ENCODE measurements at regions not wholly inside any gene's neighbourhood (a gene's known extent, or its start where the extent isn't known, plus 50 kb on each side); places are given as distances from the start of the nearest gene placed in this dataset.

DNA sequence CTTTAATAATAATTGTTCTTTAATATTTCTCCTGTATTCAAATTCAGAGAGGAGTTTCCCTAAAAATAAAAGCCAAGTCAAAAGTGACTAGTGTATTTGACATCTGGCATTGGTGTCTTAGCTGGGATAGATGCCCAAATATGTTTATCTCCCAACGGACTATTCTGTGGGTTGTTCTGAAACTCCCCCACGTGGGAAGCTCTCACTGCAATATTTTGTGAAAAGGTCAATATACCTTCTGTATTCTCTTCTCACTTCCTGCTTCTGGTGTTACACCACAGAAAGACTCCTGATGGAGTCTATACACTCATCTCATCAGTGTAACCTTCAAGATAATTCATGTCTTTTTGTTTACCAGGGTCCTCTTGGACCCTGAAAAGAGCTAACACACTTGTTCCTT is 2052.8 kb upstream of the TENM3 start:
- Histone ChIP-seq H3K4me2 (ENCODE audit: control insufficient read depth, insufficient read depth) (no peak overlapping the region), H2AFZ (ENCODE audit: control insufficient read depth, low read depth, low read length) (peak overlapping the region; percentile 25), H4K20me1 (ENCODE audit: control insufficient read depth, insufficient read depth) (no peaks in the 10 kb centered on the region), H3K36me3 (ENCODE audit: control insufficient read depth in 2 of 2, insufficient read depth in 2 of 2, low read length in 1 of 2) (no peaks in the 10 kb centered on the region), H3K9me3 (replicated peaks; ENCODE audit: control insufficient read depth, insufficient read depth, low read length) (no peaks in the 10 kb centered on the region; the same call in 1 of the 3 replicates), H3K9ac (ENCODE audit: control insufficient read depth, insufficient read depth, low read length) (no peak overlapping the region), H3K27ac (ENCODE audit: control insufficient read depth, insufficient read depth) (peak overlapping the region; percentile 43; the same call in 1 of the 2 replicates), H3K4me1 (ENCODE audit: control insufficient read depth, insufficient read depth, low read length) (no peaks in the 10 kb centered on the region), H3K79me2 (ENCODE audit: control insufficient read depth, insufficient read depth, low read length) (no peaks in the 10 kb centered on the region), H3K27me3 (replicated peaks in 1 of 2; ENCODE audit: control insufficient read depth in 2 of 2, insufficient read depth in 2 of 2, low read length in 1 of 2) (no peaks in the 10 kb centered on the region), H3K4me3 (no peak overlapping the region)
- ChIA-PET POLR2A (no interaction called here), SMC1A (ENCODE audit: uncharacterized antibody, unreplicated experiment) (interaction anchor here (1.2 to 2.0 kb wide), 4 partner anchors 10 to 27 kb away, joined by 3 to 8 read pairs (median 4); no protein-coding TSS in a partner anchor), RAD21 (ENCODE audit: unreplicated experiment) (interaction anchor here (0.6 to 1.4 kb wide), 3 partner anchors 13 to 56 kb away, joined by 3 read pairs; no protein-coding TSS in a partner anchor), CTCF (no interaction called here)
- DNase-seq (ENCODE audit: low read depth, low spot score), result peak; percentile 48
- no peak for FAIRE-seq
- in situ Hi-C loops (cut with MboI) (no loop called here), intact Hi-C loops (cut with micrococcal nuclease; ENCODE audit: unreplicated experiment) (no loop called here)
- 6% methylated on average over 2 of the region's 2 CpGs for WGBS (ENCODE audit: insufficient coverage, insufficient replicate concordance, low lambda C conversion rate, missing lambda C conversion rate)
- BruUV-seq (replicated peaks), result no TSS peak
- ATAC-seq, result peak; percentile 71
- TF ChIP-seq, protein P1, sequence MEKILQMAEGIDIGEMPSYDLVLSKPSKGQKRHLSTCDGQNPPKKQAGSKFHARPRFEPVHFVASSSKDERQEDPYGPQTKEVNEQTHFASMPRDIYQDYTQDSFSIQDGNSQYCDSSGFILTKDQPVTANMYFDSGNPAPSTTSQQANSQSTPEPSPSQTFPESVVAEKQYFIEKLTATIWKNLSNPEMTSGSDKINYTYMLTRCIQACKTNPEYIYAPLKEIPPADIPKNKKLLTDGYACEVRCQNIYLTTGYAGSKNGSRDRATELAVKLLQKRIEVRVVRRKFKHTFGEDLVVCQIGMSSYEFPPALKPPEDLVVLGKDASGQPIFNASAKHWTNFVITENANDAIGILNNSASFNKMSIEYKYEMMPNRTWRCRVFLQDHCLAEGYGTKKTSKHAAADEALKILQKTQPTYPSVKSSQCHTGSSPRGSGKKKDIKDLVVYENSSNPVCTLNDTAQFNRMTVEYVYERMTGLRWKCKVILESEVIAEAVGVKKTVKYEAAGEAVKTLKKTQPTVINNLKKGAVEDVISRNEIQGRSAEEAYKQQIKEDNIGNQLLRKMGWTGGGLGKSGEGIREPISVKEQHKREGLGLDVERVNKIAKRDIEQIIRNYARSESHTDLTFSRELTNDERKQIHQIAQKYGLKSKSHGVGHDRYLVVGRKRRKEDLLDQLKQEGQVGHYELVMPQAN (conservative IDR thresholded peaks at IDR 0.05), result no peak
- TF ChIP-seq, protein P2, sequence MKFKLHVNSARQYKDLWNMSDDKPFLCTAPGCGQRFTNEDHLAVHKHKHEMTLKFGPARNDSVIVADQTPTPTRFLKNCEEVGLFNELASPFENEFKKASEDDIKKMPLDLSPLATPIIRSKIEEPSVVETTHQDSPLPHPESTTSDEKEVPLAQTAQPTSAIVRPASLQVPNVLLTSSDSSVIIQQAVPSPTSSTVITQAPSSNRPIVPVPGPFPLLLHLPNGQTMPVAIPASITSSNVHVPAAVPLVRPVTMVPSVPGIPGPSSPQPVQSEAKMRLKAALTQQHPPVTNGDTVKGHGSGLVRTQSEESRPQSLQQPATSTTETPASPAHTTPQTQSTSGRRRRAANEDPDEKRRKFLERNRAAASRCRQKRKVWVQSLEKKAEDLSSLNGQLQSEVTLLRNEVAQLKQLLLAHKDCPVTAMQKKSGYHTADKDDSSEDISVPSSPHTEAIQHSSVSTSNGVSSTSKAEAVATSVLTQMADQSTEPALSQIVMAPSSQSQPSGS (IDR thresholded peaks at IDR 0.05; ENCODE audit: low read length), result peak; percentile 75
- TF ChIP-seq NR2C2 (IDR thresholded peaks at IDR 0.05; ENCODE audit: borderline replicate concordance, control insufficient read depth, insufficient read length, low read depth) (no peak), KAT2A (conservative IDR thresholded peaks at IDR 0.05; ENCODE audit: control insufficient read depth, low read depth, low read length) (no peak), RAD51 (IDR thresholded peaks at IDR 0.05) (peak; percentile 27; the same call in 1 of the 2 replicates), CBX5 (IDR thresholded peaks at IDR 0.05; ENCODE audit: low read depth) (no peak), MEF2B (IDR thresholded peaks at IDR 0.05; ENCODE audit: partially characterized antibody, poor library complexity, severe bottlenecking) (peak; percentile 87), IKZF2 (IDR thresholded peaks at IDR 0.05) (peak; percentile 33 to 35; a peak in 2 of 4 replicates), ZNF207 (IDR thresholded peaks at IDR 0.05; ENCODE audit: borderline replicate concordance) (no peak), ATF7 (IDR thresholded peaks at IDR 0.05; ENCODE audit: low read depth) (no peak), MEF2A (IDR thresholded peaks at IDR 0.05; ENCODE audit: insufficient read depth, low read depth, low read length) (0 out of 2 replicates have a peak, but pooled peaks have one; percentile 22), ZBED1 (IDR thresholded peaks at IDR 0.05; ENCODE audit: borderline replicate concordance) (no peak), ZNF24 (IDR thresholded peaks at IDR 0.05) (no peak), ZZZ3 (IDR thresholded peaks at IDR 0.05; ENCODE audit: control insufficient read depth, insufficient read length, low read depth) (no peak), SPI1 (IDR thresholded peaks at IDR 0.05; ENCODE audit: borderline replicate concordance, insufficient read depth, low read depth, low read length) (peak; percentile 72), BCL11A (IDR thresholded peaks at IDR 0.05; ENCODE audit: low read depth, low read length) (peak; percentile 46; the same call in 1 of the 2 replicates), TCF12 (IDR thresholded peaks at IDR 0.05; ENCODE audit: low read depth, low read length) (peak; percentile 59; the same call in 1 of the 2 replicates), SMARCA5 (IDR thresholded peaks at IDR 0.05) (no peak)
- TF ChIP-seq, protein P3, sequence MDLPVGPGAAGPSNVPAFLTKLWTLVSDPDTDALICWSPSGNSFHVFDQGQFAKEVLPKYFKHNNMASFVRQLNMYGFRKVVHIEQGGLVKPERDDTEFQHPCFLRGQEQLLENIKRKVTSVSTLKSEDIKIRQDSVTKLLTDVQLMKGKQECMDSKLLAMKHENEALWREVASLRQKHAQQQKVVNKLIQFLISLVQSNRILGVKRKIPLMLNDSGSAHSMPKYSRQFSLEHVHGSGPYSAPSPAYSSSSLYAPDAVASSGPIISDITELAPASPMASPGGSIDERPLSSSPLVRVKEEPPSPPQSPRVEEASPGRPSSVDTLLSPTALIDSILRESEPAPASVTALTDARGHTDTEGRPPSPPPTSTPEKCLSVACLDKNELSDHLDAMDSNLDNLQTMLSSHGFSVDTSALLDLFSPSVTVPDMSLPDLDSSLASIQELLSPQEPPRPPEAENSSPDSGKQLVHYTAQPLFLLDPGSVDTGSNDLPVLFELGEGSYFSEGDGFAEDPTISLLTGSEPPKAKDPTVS (IDR thresholded peaks at IDR 0.05; ENCODE audit: low read depth, low read length), result no peak
- TF ChIP-seq, protein P4, sequence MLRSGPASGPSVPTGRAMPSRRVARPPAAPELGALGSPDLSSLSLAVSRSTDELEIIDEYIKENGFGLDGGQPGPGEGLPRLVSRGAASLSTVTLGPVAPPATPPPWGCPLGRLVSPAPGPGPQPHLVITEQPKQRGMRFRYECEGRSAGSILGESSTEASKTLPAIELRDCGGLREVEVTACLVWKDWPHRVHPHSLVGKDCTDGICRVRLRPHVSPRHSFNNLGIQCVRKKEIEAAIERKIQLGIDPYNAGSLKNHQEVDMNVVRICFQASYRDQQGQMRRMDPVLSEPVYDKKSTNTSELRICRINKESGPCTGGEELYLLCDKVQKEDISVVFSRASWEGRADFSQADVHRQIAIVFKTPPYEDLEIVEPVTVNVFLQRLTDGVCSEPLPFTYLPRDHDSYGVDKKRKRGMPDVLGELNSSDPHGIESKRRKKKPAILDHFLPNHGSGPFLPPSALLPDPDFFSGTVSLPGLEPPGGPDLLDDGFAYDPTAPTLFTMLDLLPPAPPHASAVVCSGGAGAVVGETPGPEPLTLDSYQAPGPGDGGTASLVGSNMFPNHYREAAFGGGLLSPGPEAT (IDR thresholded peaks at IDR 0.05; ENCODE audit: low read depth), result 0 out of 2 replicates have a peak, but pooled peaks have one; percentile 18

Measured in GM12878 (cell line).